GM12875 (cell line): ENCODE measurements at regions not wholly inside any gene's neighbourhood (a gene's known extent, or its start where the extent isn't known, plus 50 kb on each side); places are given as distances from the start of the nearest gene placed in this dataset.

Source experiments
- H3K4me3 ChIP-seq: one replicate; pipeline ENCODE4 v1.5.1; 2011; ENCODE audit warnings: low read depth, low read length, control low read depth
- CTCF ChIP-seq: IDR thresholded peaks from 2 replicates; pipeline ENCODE4 v1.5.1; 2011; ENCODE audit warnings: low read depth, mild to moderate bottlenecking, control low read depth, inconsistent platforms, low read length, moderate library complexity, borderline replicate concordance; ENCODE audit not compliant: insufficient read depth

- H3K4me3 ChIP-seq, result no peak overlapping the region
- no peak for TF ChIP-seq CTCF
Measured at GRCh38 chr4:135705343-135705742, 1503.8 kb upstream of the PABPC4L start.

GRCh38 chr4:135694066-135694465 is 1492.5 kb upstream of the PABPC4L start:
- no peak for TF ChIP-seq CTCF
- H3K4me3 ChIP-seq, result no peak overlapping the region

- TF ChIP-seq CTCF, result no peak
- H3K4me3 ChIP-seq, result no peak overlapping the region
Measured at GRCh38 chr4:135684001-135684400, 1482.4 kb upstream of the PABPC4L start.

GRCh38 chr4:135672202-135672601 is 1470.6 kb upstream of the PABPC4L start:
- no peak overlapping the region for H3K4me3 ChIP-seq
- TF ChIP-seq CTCF, result no peak

- no peak for TF ChIP-seq CTCF
- H3K4me3 ChIP-seq, result no peak overlapping the region
Measured at GRCh38 chr4:135670548-135670947, 1469.0 kb upstream of the PABPC4L start.
